ENCODE measurements at regions not wholly inside any gene's neighbourhood (a gene's known extent, or its start where the extent isn't known, plus 50 kb on each side); places are given as distances from the start of the nearest gene placed in this dataset.
A peak's percentile ranks its signal among the peaks of the same experiment; 100 is the strongest.

DNA sequence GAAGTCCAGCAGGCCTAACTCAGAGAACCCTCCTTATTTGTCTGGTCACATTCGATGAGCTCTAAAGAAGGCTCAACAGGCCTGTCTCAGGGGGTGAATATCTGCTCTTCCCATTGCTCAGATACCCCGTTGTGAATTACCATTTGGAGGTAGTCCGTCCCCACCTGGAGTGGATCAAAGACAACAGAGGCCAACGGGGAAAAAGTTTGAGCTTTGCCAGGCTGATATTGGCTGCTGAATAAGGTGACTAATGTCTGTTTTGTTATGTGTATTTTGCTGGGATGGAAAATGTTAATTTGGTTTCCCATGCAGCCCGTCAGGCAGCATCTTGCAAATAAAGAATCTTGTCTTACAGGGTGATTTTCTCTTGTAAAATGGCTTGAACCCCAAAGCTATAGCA is 69.2 kb upstream of the EPS8L3 start:
- Histone ChIP-seq H3K36me3 (no peaks in the 10 kb centered on the region), H3K27ac (no peak overlapping the region), H3K4me3 (no peak overlapping the region), H3K4me1 (peaks cover 0 to 12% (median 0%) of the 10 kb centered on the region in 3 donors), H3K27me3 (no peaks in the 10 kb centered on the region), H3K9me3 (no peaks in the 10 kb centered on the region)
- DNase-seq = no peak
- TF ChIP-seq POLR2A (IDR thresholded peaks at IDR 0.05) = no peak
- TF ChIP-seq, protein P1, sequence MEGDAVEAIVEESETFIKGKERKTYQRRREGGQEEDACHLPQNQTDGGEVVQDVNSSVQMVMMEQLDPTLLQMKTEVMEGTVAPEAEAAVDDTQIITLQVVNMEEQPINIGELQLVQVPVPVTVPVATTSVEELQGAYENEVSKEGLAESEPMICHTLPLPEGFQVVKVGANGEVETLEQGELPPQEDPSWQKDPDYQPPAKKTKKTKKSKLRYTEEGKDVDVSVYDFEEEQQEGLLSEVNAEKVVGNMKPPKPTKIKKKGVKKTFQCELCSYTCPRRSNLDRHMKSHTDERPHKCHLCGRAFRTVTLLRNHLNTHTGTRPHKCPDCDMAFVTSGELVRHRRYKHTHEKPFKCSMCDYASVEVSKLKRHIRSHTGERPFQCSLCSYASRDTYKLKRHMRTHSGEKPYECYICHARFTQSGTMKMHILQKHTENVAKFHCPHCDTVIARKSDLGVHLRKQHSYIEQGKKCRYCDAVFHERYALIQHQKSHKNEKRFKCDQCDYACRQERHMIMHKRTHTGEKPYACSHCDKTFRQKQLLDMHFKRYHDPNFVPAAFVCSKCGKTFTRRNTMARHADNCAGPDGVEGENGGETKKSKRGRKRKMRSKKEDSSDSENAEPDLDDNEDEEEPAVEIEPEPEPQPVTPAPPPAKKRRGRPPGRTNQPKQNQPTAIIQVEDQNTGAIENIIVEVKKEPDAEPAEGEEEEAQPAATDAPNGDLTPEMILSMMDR (IDR thresholded peaks at IDR 0.05) = no peak
- intact Hi-C loops (cut with DNase I) = no loop called here
- 51 to 64% methylated on average over 5 of the region's 5 CpGs for WGBS, 2 donors

DNA sequence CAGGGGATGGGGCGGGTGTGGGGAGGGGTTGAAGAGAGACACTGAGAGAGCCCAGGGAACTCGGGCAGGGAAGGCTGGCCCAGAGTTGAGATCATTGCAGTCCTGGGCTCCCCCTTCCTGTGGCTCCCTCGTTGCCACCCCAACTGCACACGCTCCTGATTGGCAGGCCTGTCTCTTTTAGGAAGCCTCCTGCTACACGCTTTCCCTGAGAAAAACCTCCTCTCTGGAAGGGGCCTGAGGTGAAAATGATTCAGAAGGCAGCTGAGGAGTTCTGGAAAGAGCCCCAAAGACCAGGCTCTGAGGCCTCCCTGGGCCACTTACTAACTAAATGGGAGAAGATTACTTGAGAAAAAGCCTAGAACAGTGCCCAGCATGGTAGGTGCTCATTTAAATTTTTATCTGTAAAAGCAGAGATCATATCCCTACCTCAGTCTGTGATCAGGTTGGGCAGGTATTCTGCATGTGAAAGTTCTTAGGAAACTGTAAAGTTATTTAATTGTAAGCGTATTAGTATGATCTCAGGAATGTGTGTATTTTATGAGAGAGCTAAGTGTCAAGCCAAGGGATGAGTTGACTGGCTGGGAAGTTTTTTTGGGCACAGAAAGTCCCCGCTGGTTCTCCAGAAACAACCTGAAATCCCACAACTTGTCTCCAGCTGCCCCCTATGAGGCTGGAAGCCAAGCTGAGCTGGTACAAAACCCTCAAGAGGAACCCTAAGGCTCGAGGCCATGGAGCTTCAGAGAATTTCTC is 65.2 kb upstream of the EPS8L3 start:
- peaks cover 5 to 41% (median 17%) of the 10 kb centered on the region in 3 donors for H3K4me1 ChIP-seq
- 28 to 92% methylated on average over 3 to 5 of the region's 8 CpGs for WGBS, 2 donors
- no peak overlapping the region for H3K27ac ChIP-seq
- intact Hi-C loops (cut with DNase I) = no loop called here
- H3K27me3 ChIP-seq = no peaks in the 10 kb centered on the region
- H3K4me3 ChIP-seq = no peak overlapping the region
- no peaks in the 10 kb centered on the region for H3K9me3 ChIP-seq
- TF ChIP-seq, protein P1 (IDR thresholded peaks at IDR 0.05) = no peak
- TF ChIP-seq POLR2A (IDR thresholded peaks at IDR 0.05) = no peak
- no peaks in the 10 kb centered on the region for H3K36me3 ChIP-seq
- DNase-seq = no peak

DNA sequence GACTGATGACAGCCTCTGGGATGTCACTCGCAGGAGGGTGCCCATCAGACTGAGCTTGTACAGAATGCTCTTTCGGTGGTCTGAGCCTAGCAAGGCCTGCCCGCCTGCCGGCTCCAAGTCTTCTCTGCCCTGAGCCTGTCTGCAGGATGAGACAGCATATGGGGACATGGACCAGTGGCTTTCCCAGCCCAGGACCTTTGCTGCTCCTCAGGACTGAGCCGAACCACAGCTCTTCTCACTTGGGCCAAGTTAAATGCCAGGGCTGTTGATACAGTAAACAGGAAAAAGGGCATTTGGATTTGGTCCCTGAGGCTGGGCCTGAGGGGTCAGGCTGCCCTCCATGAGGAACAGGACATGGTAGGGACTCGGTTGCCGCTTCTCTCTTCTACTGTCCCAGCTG is 64.3 kb upstream of the EPS8L3 start:
- H3K9me3 ChIP-seq = no peaks in the 10 kb centered on the region
- no peak overlapping the region for H3K4me3 ChIP-seq
- peaks cover 15 to 51% (median 26%) of the 10 kb centered on the region in 3 donors for H3K4me1 ChIP-seq
- no peak for TF ChIP-seq POLR2A (IDR thresholded peaks at IDR 0.05)
- TF ChIP-seq, protein P1 (IDR thresholded peaks at IDR 0.05) = no peak
- intact Hi-C loops (cut with DNase I) = no loop called here
- peak overlapping the region in 1 of 4 donors; percentile 25 for H3K27ac ChIP-seq
- H3K36me3 ChIP-seq = no peaks in the 10 kb centered on the region
- H3K27me3 ChIP-seq = no peaks in the 10 kb centered on the region
- no peak for DNase-seq
- 94 to 96% methylated on average over 3 to 7 of the region's 7 CpGs for WGBS, 2 donors

DNA sequence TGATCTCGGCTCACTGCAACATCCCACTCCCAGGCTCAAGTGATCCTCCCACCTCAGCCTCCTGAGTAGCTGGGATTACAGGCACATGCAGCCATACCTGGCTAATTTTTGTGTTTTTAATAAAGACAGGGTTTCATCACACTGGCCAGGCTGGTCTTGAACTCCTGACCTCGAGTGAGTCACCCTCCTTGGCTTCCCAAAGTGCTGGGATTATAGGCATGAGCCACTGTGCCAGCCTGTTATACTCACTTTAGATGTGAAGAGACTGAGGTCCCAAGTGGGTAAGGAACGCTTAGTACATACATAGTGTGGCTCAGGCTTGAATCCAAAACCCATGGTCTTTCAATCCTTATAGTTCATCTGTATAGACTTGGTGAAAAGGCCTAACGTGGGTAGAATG is 63.7 kb upstream of the EPS8L3 start:
- WGBS, 2 donors = 68 to 70% methylated on average over 2 to 3 of the region's 4 CpGs
- H3K9me3 ChIP-seq = no peaks in the 10 kb centered on the region
- intact Hi-C loops (cut with DNase I) = no loop called here
- no peak for TF ChIP-seq POLR2A (IDR thresholded peaks at IDR 0.05)
- TF ChIP-seq, protein P1 (IDR thresholded peaks at IDR 0.05) = no peak
- H3K4me3 ChIP-seq = no peak overlapping the region
- H3K27me3 ChIP-seq = no peaks in the 10 kb centered on the region
- DNase-seq = no peak
- peak overlapping the region in 1 of 4 donors; percentile 25 for H3K27ac ChIP-seq
- no peaks in the 10 kb centered on the region for H3K36me3 ChIP-seq
- peaks cover 16 to 56% (median 30%) of the 10 kb centered on the region in 3 donors for H3K4me1 ChIP-seq

DNA sequence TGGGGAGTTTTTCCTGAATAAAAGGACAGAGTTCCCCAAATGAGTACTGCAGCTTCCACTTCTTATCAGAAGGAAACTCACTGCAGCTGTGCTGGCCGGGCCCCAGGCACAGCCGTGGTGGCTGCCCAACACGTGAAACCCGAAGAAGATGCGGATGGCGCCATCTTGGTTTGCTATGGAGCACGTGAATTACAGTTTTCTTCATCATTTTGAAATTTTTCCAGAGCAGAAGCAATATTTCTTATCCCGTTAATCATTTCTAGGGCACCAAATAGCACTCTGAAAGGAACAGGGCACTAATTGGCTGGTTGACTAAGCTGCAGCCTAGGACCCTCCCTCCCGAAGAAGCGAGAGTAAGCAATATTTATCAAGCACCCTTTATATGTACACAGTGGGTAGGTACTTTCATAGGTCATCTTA is 63.2 kb upstream of the EPS8L3 start:
- H3K4me1 ChIP-seq = peaks cover 20 to 61% (median 35%) of the 10 kb centered on the region in 3 donors
- no peak for DNase-seq

More for the DNA sequence above, 63.2 kb upstream of the EPS8L3 start:
- H3K4me3 ChIP-seq = no peak overlapping the region
- H3K27ac ChIP-seq = no peak overlapping the region
- intact Hi-C loops (cut with DNase I) = no loop called here
- H3K9me3 ChIP-seq = no peaks in the 10 kb centered on the region
- H3K27me3 ChIP-seq = no peaks in the 10 kb centered on the region
- 76 to 80% methylated on average over 10 of the region's 10 CpGs for WGBS, 2 donors
- H3K36me3 ChIP-seq = no peaks in the 10 kb centered on the region
- no peak for TF ChIP-seq POLR2A (IDR thresholded peaks at IDR 0.05)
- TF ChIP-seq, protein P1 (IDR thresholded peaks at IDR 0.05) = no peak

All from esophagus squamous epithelium (tissue), 5 donors.